ENCODE measurements at regions not wholly inside any gene's neighbourhood (a gene's known extent, or its start where the extent isn't known, plus 50 kb on each side); places are given as distances from the start of the nearest gene placed in this dataset.

- DNase-seq (ENCODE audit: insufficient read length, low spot score) = no peak
- no peak for TF ChIP-seq CTCF (IDR thresholded peaks at IDR 0.05; ENCODE audit: insufficient read depth, missing control alignments)
- no peak for FAIRE-seq
Measured at GRCh38 chr7:4436936-4437335, 245.2 kb upstream of the FOXK1 start.

- DNase-seq (ENCODE audit: insufficient read length, low spot score) (no peak), FAIRE-seq (no peak)
- no peak for TF ChIP-seq CTCF (IDR thresholded peaks at IDR 0.05; ENCODE audit: insufficient read depth, missing control alignments)
Measured at GRCh38 chr7:4437916-4438315, 244.2 kb upstream of the FOXK1 start.

- FAIRE-seq = no peak
- TF ChIP-seq CTCF (IDR thresholded peaks at IDR 0.05; ENCODE audit: insufficient read depth, missing control alignments) = no peak
- no peak for DNase-seq (ENCODE audit: insufficient read length, low spot score)
Measured at GRCh38 chr7:4438723-4439245, 243.3 kb upstream of the FOXK1 start.

GRCh38 chr7:4439444-4439843, 242.7 kb upstream of the FOXK1 start:
- TF ChIP-seq CTCF (IDR thresholded peaks at IDR 0.05; ENCODE audit: insufficient read depth, missing control alignments) = no peak
- FAIRE-seq = no peak

GRCh38 chr7:4444106-4444505, 238.0 kb upstream of the FOXK1 start:
- FAIRE-seq (no peak), DNase-seq (ENCODE audit: insufficient read length, low spot score) (no peak)
- no peak for TF ChIP-seq CTCF (IDR thresholded peaks at IDR 0.05; ENCODE audit: insufficient read depth, missing control alignments)

More at GRCh38 chr7:4439444-4439843, 242.7 kb upstream of the FOXK1 start:
- DNase-seq (ENCODE audit: insufficient read length, low spot score) = no peak

GRCh38 chr7:4445777-4446176, 236.3 kb upstream of the FOXK1 start:
- no peak for TF ChIP-seq CTCF (IDR thresholded peaks at IDR 0.05; ENCODE audit: insufficient read depth, missing control alignments)
- FAIRE-seq (no peak), DNase-seq (ENCODE audit: insufficient read length, low spot score) (no peak)

- no peak for TF ChIP-seq CTCF (IDR thresholded peaks at IDR 0.05; ENCODE audit: insufficient read depth, missing control alignments)
- no peak for FAIRE-seq
- DNase-seq (ENCODE audit: insufficient read length, low spot score) = no peak
Measured at GRCh38 chr7:4449263-4449662, 232.8 kb upstream of the FOXK1 start.

Measured in D721Med (cell line).